ENCODE measurements at regions not wholly inside any gene's neighbourhood (a gene's known extent, or its start where the extent isn't known, plus 50 kb on each side); places are given as distances from the start of the nearest gene placed in this dataset.

GRCh38 chr15:88993662-88994061, 80.5 kb upstream of the MFGE8 start:
- TF ChIP-seq CTCF (IDR thresholded peaks at IDR 0.05): no peak
- no peak for TF ChIP-seq POLR2A (IDR thresholded peaks at IDR 0.05)

Data from right lobe of liver (tissue), 4 donors.